Keratinocyte (primary cell): ENCODE measurements at regions not wholly inside any gene's neighbourhood (a gene's known extent, or its start where the extent isn't known, plus 50 kb on each side); places are given as distances from the start of the nearest gene placed in this dataset.

Experiments
- CTCF ChIP-seq, 3 experiments: IDR thresholded peaks in 1 of 3; conservative IDR thresholded peaks in 1 of 3; optimal IDR thresholded peaks in 1 of 3; 2 replicates in 2 of 3; 3 replicates in 1 of 3; pipeline versions ENCODE3 to v1.5.1; 2011; ENCODE audit warnings: low read length in 3 of 3, mild to moderate bottlenecking in 3 of 3, moderate library complexity in 2 of 3, control low read depth in 1 of 3, inconsistent platforms in 1 of 3; ENCODE audit not compliant: insufficient read depth in 2 of 3; ENCODE audit errors: extremely low read depth in 1 of 3
- EZH2 ChIP-seq: IDR thresholded peaks from one replicate; pipeline ENCODE4 v1.6.1; 2012; ENCODE audit warnings: inconsistent platforms, mild to moderate bottlenecking, low read length, moderate library complexity

- TF ChIP-seq CTCF (optimal IDR thresholded peaks at IDR 0.05 in 1 of 3, IDR thresholded peaks at IDR 0.05 in 1 of 3, conservative IDR thresholded peaks at IDR 0.05 in 1 of 3; ENCODE audit: extremely low read depth in 1 of 3, insufficient read depth in 2 of 3, low read length in 3 of 3) (no peak), EZH2 (no peak)
Measured at GRCh38 chr7:46281071-46281470, 360.0 kb upstream of the IGFBP3 start.
